Colonic mucosa (tissue), 4 donors: ENCODE measurements at regions not wholly inside any gene's neighbourhood (a gene's known extent, or its start where the extent isn't known, plus 50 kb on each side); places are given as distances from the start of the nearest gene placed in this dataset.

Experiments used
- DNase-seq: peaks from one replicate; pipeline ENCODE4 v3.0.0-alpha.2; 2020
- H3K27ac ChIP-seq: fragments of 200-600 bp; one replicate; pipeline ENCODE4 v1.8.0; 2021
- H3K27me3 ChIP-seq: fragments of 200-600 bp; one replicate; pipeline ENCODE4 v1.8.0; 2021
- H3K36me3 ChIP-seq: fragments of 200-600 bp; one replicate; pipeline ENCODE4 v1.8.0; 2021
- H3K4me1 ChIP-seq: fragments of 200-600 bp; one replicate; pipeline ENCODE4 v1.8.0; 2021; ENCODE audit warnings: mild to moderate bottlenecking
- H3K4me3 ChIP-seq: fragments of 200-600 bp; one replicate; pipeline ENCODE4 v1.8.0; 2021
- H3K9ac ChIP-seq, 2 donors: one replicate each; pipeline ENCODE4 v1.7.0; 2013; ENCODE audit warnings: control low read depth in 2 of 2, low read depth in 2 of 2, low read length in 2 of 2
- H3K9me3 ChIP-seq: fragments of 200-600 bp; one replicate; pipeline ENCODE4 v1.8.0; 2021
- intact Hi-C: fragments of 100-400 bp; cut with DNase I; formaldehyde crosslinking; loops from one replicate; pipeline ENCODE4 v1.14.1; 2022
- TF ChIP-seq, protein P1 (sequence below): fragments of 200-600 bp; IDR thresholded peaks from one replicate; pipeline ENCODE4 v1.8.0; 2022; ENCODE audit warnings: antibody characterized with exemption, mild to moderate bottlenecking
- donor health status: healthy.
- donor health status: DM: no; HTN: no; CAD: no.
- donor health status: DM: no; HTN: no; CAD: no.

DNA sequence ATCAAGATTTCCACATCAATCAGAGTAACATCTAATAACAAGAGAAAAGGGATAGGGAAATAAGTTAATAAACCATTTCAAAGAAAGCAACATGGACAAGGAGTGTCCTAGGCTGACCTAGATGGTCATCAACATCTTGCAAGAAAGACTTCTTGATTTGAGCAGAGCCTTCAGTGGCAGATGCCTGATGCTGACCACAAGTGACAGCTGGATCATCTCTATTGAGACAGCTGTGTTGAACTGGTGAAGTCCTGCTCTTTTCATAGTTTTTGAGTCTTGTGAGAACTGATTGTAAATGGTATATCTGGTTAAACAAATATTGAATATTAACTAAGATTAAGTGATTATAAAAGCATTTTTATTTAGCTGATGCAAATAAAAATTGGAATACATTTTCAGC is 1083.6 kb upstream of the LRFN5 start:
- no peaks in the 10 kb centered on the region for H3K9me3 ChIP-seq
- H3K27ac ChIP-seq, result no peak overlapping the region
- no peaks in the 10 kb centered on the region for H3K36me3 ChIP-seq
- no peaks in the 10 kb centered on the region for H3K4me1 ChIP-seq
- H3K9ac ChIP-seq, result no peak overlapping the region
- no peaks in the 10 kb centered on the region for H3K27me3 ChIP-seq
- H3K4me3 ChIP-seq, result no peak overlapping the region
- intact Hi-C loops, result no loop called here
- no peak for DNase-seq
- TF ChIP-seq, protein P1, sequence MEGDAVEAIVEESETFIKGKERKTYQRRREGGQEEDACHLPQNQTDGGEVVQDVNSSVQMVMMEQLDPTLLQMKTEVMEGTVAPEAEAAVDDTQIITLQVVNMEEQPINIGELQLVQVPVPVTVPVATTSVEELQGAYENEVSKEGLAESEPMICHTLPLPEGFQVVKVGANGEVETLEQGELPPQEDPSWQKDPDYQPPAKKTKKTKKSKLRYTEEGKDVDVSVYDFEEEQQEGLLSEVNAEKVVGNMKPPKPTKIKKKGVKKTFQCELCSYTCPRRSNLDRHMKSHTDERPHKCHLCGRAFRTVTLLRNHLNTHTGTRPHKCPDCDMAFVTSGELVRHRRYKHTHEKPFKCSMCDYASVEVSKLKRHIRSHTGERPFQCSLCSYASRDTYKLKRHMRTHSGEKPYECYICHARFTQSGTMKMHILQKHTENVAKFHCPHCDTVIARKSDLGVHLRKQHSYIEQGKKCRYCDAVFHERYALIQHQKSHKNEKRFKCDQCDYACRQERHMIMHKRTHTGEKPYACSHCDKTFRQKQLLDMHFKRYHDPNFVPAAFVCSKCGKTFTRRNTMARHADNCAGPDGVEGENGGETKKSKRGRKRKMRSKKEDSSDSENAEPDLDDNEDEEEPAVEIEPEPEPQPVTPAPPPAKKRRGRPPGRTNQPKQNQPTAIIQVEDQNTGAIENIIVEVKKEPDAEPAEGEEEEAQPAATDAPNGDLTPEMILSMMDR, result no peak

DNA sequence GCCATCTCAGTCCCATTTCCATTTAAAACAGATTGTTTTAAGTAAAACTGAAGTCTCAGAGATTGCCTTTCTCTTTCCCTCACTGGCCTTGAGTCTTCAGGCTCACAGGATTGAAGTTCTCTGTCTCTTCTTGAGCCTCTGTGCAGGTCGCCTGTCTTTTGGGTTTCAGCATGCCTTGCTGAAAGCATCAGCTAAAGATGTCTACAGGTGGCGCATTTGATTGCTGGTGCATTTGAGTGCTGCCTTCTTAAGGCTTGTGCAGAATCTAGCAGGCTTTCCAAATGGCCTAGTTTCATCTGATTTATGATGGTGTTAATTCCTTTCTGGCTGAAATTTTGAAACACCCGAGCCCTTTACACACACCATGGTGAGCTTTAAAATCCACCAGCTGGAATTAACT is 1062.2 kb upstream of the FBXO33 start:
- Histone ChIP-seq H3K9me3 (no peaks in the 10 kb centered on the region), H3K27me3 (no peaks in the 10 kb centered on the region), H3K4me3 (no peak overlapping the region), H3K36me3 (no peaks in the 10 kb centered on the region), H3K27ac (no peak overlapping the region), H3K9ac (no peak overlapping the region), H3K4me1 (no peaks in the 10 kb centered on the region)
- TF ChIP-seq, protein P1, result no peak
- DNase-seq, result no peak
- intact Hi-C loops, result no loop called here

DNA sequence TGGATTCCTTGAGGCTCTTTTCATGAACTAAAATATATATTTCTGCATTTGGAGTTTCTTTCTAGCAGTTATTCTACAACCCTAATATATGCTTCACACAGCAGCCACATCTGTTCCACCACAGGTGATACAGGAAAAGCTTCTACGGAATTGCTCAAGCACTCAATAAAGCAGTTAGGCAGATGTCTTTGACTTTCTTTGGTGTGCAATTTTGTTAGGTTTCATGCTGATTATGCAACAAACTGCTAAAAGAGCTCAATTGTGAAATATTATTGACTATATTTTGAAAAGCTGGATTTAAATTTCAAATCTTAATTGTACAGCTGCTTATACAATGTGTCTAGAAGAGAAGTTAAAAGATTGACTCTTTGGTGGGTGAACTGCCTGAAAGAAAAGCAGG is 1055.6 kb upstream of the FBXO33 start:
- Histone ChIP-seq H3K4me1 (no peaks in the 10 kb centered on the region), H3K27ac (no peak overlapping the region), H3K36me3 (no peaks in the 10 kb centered on the region), H3K27me3 (no peaks in the 10 kb centered on the region), H3K4me3 (no peak overlapping the region), H3K9me3 (no peaks in the 10 kb centered on the region), H3K9ac (no peak overlapping the region)
- no peak for DNase-seq
- intact Hi-C loops, result no loop called here
- TF ChIP-seq, protein P1, result no peak

DNA sequence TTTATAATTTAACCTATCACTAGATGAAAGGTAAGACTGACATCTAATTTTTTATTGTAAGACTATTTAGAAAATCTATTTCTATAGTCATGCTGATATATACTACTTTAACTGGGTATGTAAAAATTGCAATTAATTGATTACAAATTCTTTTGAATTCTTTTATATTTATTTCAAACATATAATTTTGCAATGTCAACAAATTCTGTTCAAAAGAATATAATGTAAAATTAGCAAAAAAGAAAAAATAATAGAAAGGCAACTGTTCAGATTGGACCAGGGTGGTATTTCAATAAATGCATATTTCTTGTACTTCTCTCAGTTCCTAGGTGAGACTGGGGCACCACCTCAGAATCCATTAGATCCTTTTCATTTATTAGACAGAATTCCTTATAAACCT is 1053.5 kb upstream of the FBXO33 start:
- H3K27me3 ChIP-seq, result no peaks in the 10 kb centered on the region
- no peaks in the 10 kb centered on the region for H3K36me3 ChIP-seq
- no peaks in the 10 kb centered on the region for H3K4me1 ChIP-seq
- no peaks in the 10 kb centered on the region for H3K9me3 ChIP-seq
- no peak overlapping the region for H3K4me3 ChIP-seq
- no peak overlapping the region for H3K9ac ChIP-seq
- H3K27ac ChIP-seq, result no peak overlapping the region
- intact Hi-C loops, result no loop called here
- DNase-seq, result no peak
- TF ChIP-seq, protein P1, result no peak

DNA sequence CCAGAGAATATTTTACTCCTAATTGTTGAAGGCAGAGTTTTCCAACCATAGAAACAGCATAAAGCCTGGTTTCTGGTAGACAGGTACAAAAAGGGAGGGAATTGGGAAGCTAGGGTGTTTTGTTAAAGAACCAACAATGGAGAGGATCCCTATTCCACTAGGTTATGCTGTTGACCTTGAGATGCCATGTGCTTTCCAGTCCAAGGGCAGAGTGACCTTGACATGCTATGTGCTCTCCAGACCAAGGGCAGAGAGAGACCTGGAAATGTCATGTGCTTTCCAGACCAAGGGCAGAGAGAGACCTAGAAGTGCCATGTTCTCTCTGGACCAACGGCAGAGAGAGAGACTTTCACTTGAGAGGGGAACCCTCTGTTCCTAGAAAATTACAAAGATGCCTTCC is 1043.8 kb upstream of the FBXO33 start:
- intact Hi-C loops, result no loop called here
- TF ChIP-seq, protein P1, result no peak
- H3K4me3 ChIP-seq, result no peak overlapping the region
- H3K27me3 ChIP-seq, result no peaks in the 10 kb centered on the region
- DNase-seq, result no peak
- no peak overlapping the region for H3K27ac ChIP-seq
- H3K4me1 ChIP-seq, result no peaks in the 10 kb centered on the region
- no peak overlapping the region for H3K9ac ChIP-seq
- H3K36me3 ChIP-seq, result no peaks in the 10 kb centered on the region
- no peaks in the 10 kb centered on the region for H3K9me3 ChIP-seq

DNA sequence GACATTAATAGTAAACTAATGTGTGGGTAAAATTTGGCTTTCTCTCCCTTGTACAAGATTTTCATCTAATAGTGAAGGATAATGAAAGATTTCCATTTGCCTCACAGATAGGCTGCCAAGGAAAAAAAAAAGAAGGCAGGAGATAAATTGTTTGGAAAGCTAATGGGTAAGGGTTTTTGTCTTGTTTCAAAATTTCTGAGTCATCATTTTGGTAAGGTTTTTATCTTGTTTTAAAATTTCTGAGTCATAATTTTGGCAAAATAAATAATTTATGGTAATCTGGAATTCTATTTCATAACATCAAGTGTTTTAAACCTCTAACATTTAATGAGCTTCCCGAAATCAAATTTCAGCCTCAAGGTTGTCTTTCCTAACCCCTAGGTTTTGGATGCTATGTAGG is 1035.7 kb upstream of the FBXO33 start:
- intact Hi-C loops, result no loop called here
- no peak overlapping the region for H3K4me3 ChIP-seq
- no peak overlapping the region for H3K9ac ChIP-seq
- no peaks in the 10 kb centered on the region for H3K27me3 ChIP-seq
- H3K4me1 ChIP-seq, result no peaks in the 10 kb centered on the region
- TF ChIP-seq, protein P1, result no peak
- no peak overlapping the region for H3K27ac ChIP-seq
- DNase-seq, result no peak
- H3K9me3 ChIP-seq, result no peaks in the 10 kb centered on the region
- H3K36me3 ChIP-seq, result no peaks in the 10 kb centered on the region
